IMR-90 (cell line): ENCODE measurements at regions not wholly inside any gene's neighbourhood (a gene's known extent, or its start where the extent isn't known, plus 50 kb on each side); places are given as distances from the start of the nearest gene placed in this dataset.

ENCODE experiments used
- ATAC-seq: fragments of 200-7000 bp; cut with Tn5 transposase; 2 replicates; pipeline ENCODE4 v1.9.1; 2020; ENCODE audit warnings: low read depth, mild to moderate bottlenecking, moderate library complexity
- BruUV-seq: library from RNA; stranded (reverse); fragments of 400-500 nt; replicated peaks from 2 replicates; lab custom pipeline; 2021; lab: Mats Ljungman, UMichigan
- CTCF ChIA-PET: fragments of 300-600 bp; formaldehyde crosslinking; extraction: SDS; loops from one replicate; lab custom pipeline; 2021; ENCODE audit warnings: antibody characterized with exemption; lab: Yijun Ruan, JAX
- POLR2A ChIA-PET: fragments of 300-600 bp; sonication (Branson Sonifier 250); formaldehyde crosslinking; loops from one replicate; lab custom pipeline; 2022; ENCODE audit warnings: antibody characterized with exemption; ENCODE audit not compliant: unreplicated experiment; lab: Charles Lee
- DNase-seq: peaks from one replicate; pipeline ENCODE4 v3.0.0; 2013
- H2AFZ ChIP-seq: replicated peaks from 2 replicates; pipeline ENCODE3; 2013; ENCODE audit warnings: low read length, mild to moderate bottlenecking; ENCODE audit not compliant: poor library complexity
- H2AK5ac ChIP-seq: 2 replicates; pipeline ENCODE4 v1.6.1; 2013; ENCODE audit warnings: low read depth, low read length, inconsistent platforms
- H2AK9ac ChIP-seq: replicated peaks from 2 replicates; pipeline ENCODE3; 2013; ENCODE audit warnings: mild to moderate bottlenecking, low read depth, low read length, moderate library complexity; ENCODE audit not compliant: poor library complexity
- H2BK120ac ChIP-seq: 2 replicates; pipeline ENCODE4 v1.6.1; 2013; ENCODE audit warnings: low read depth, low read length, inconsistent platforms
- H2BK15ac ChIP-seq: 3 replicates; pipeline ENCODE4 v1.6.1; 2013; ENCODE audit warnings: low read depth, low read length, inconsistent platforms
- H2BK20ac ChIP-seq: 2 replicates; pipeline ENCODE4 v1.6.1; 2013; ENCODE audit warnings: low read depth, mild to moderate bottlenecking, inconsistent platforms, low read length, moderate library complexity
- H2BK5ac ChIP-seq: 2 replicates; pipeline ENCODE4 v1.6.1; 2013; ENCODE audit warnings: mild to moderate bottlenecking, low read depth, low read length, inconsistent platforms; ENCODE audit not compliant: poor library complexity, severe bottlenecking
- H3K14ac ChIP-seq: replicated peaks from 2 replicates; pipeline ENCODE4 v1.6.1; 2013; ENCODE audit warnings: low read depth, low read length, inconsistent platforms
- H3K18ac ChIP-seq: 2 replicates; pipeline ENCODE4 v1.6.1; 2013; ENCODE audit warnings: low read depth, low read length, control low read depth
- H3K23ac ChIP-seq: 2 replicates; pipeline ENCODE4 v1.6.1; 2013; ENCODE audit warnings: low read depth, low read length, inconsistent platforms
- H3K27ac ChIP-seq: 2 replicates; pipeline ENCODE4 v1.5.1; 2013; ENCODE audit warnings: mild to moderate bottlenecking, control low read depth, low read length; ENCODE audit not compliant: insufficient read depth
- H3K27me3 ChIP-seq: 2 replicates; pipeline ENCODE4 v1.6.1; 2013; ENCODE audit warnings: low read length; ENCODE audit not compliant: control insufficient read depth, insufficient read depth
- H3K36me3 ChIP-seq: 2 replicates; pipeline ENCODE4 v1.6.1; 2013; ENCODE audit warnings: low read length, mixed read lengths; ENCODE audit not compliant: control insufficient read depth, insufficient read depth
- H3K4ac ChIP-seq: 2 replicates; pipeline ENCODE4 v1.6.1; 2013; ENCODE audit warnings: low read depth, low read length, inconsistent platforms
- H3K4me1 ChIP-seq: 2 replicates; pipeline ENCODE4 v1.6.1; 2013; ENCODE audit warnings: low read length, mixed read lengths; ENCODE audit not compliant: control insufficient read depth, insufficient read depth
- H3K4me2 ChIP-seq: 2 replicates; pipeline ENCODE4 v1.6.1; 2013; ENCODE audit warnings: low read depth, mild to moderate bottlenecking, control low read depth, low read length, moderate library complexity
- H3K4me3 ChIP-seq: 2 replicates; pipeline ENCODE4 v1.5.1; 2013; ENCODE audit warnings: low read depth, mild to moderate bottlenecking, control low read depth, low read length, moderate library complexity; ENCODE audit not compliant: insufficient read depth
- H3K56ac ChIP-seq: 2 replicates; pipeline ENCODE4 v1.6.1; 2013; ENCODE audit warnings: low read length, inconsistent platforms; ENCODE audit not compliant: insufficient read depth; ENCODE audit errors: extremely low read depth
- H3K79me1 ChIP-seq, 2 experiments: 2 replicates each; pipeline ENCODE4 v1.6.1; 2013; ENCODE audit warnings: low read length in 2 of 2, inconsistent platforms in 1 of 2, low read depth in 1 of 2
- H3K9ac ChIP-seq: 2 replicates; pipeline ENCODE4 v1.6.1; 2013; ENCODE audit warnings: low read depth, low read length, control low read depth
- H3K9me1 ChIP-seq: 2 replicates; pipeline ENCODE4 v1.6.1; 2013; ENCODE audit warnings: low read length, inconsistent platforms; ENCODE audit not compliant: insufficient read depth
- H3K9me3 ChIP-seq: 2 replicates; pipeline ENCODE4 v1.6.1; 2013; ENCODE audit warnings: low read length; ENCODE audit not compliant: control insufficient read depth, insufficient read depth
- H4K20me1 ChIP-seq: 2 replicates; pipeline ENCODE4 v1.6.1; 2013; ENCODE audit warnings: low read length, inconsistent platforms; ENCODE audit not compliant: insufficient read depth
- H4K5ac ChIP-seq: 2 replicates; pipeline ENCODE4 v1.6.1; 2013; ENCODE audit warnings: mild to moderate bottlenecking, low read depth, low read length, control low read depth
- H4K8ac ChIP-seq, 2 experiments: 2 replicates each; pipeline ENCODE4 v1.6.1; 2013; ENCODE audit warnings: low read depth in 2 of 2, low read length in 2 of 2, control low read depth in 1 of 2, inconsistent platforms in 1 of 2
- H4K91ac ChIP-seq: 2 replicates; pipeline ENCODE4 v1.6.1; 2013; ENCODE audit warnings: low read depth, low read length, inconsistent platforms; ENCODE audit not compliant: insufficient read depth
- CEBPB ChIP-seq: IDR thresholded peaks from 2 replicates; pipeline ENCODE4 v1.6.1; 2012; ENCODE audit warnings: low read depth, low read length, improper control_type of control experiment
- CHD1 ChIP-seq: IDR thresholded peaks from 2 replicates; pipeline ENCODE4 v1.6.1; 2012; ENCODE audit warnings: low read depth, low read length, improper control_type of control experiment
- ELK1 ChIP-seq: fragments of 150-350 bp; IDR thresholded peaks from 2 replicates; pipeline ENCODE4 v1.6.1; 2016; ENCODE audit warnings: low read depth, mild to moderate bottlenecking, low read length, moderate library complexity, borderline replicate concordance
- MAZ ChIP-seq: IDR thresholded peaks from 2 replicates; pipeline ENCODE4 v1.6.1; 2012; ENCODE audit warnings: low read depth, mild to moderate bottlenecking, low read length, improper control_type of control experiment, moderate library complexity, borderline replicate concordance
- MXI1 ChIP-seq: IDR thresholded peaks from 2 replicates; pipeline ENCODE4 v1.6.1; 2012; ENCODE audit warnings: low read depth, mild to moderate bottlenecking, low read length, moderate library complexity, borderline replicate concordance
- NFE2L2 ChIP-seq: fragments of 150-350 bp; IDR thresholded peaks from 2 replicates; pipeline ENCODE4 v1.6.1; 2016; ENCODE audit warnings: low read depth, mild to moderate bottlenecking, low read length
- RAD21 ChIP-seq: IDR thresholded peaks from 2 replicates; pipeline ENCODE4 v1.6.1; 2012; ENCODE audit warnings: low read length, improper control_type of control experiment
- RFX5 ChIP-seq: IDR thresholded peaks from 2 replicates; pipeline ENCODE4 v1.8.0; 2012; ENCODE audit warnings: low read depth, mild to moderate bottlenecking, low read length, moderate library complexity
- SMC3 ChIP-seq: fragments of 150-350 bp; IDR thresholded peaks from 2 replicates; pipeline ENCODE4 v1.6.1; 2016; ENCODE audit warnings: low read depth, mild to moderate bottlenecking, antibody characterized with exemption, low read length, moderate library complexity
- USF2 ChIP-seq: fragments of 150-350 bp; IDR thresholded peaks from 2 replicates; pipeline ENCODE4 v1.6.1; 2017; ENCODE audit warnings: mild to moderate bottlenecking, antibody characterized with exemption, low read length, low read depth
- WGBS, 2 experiments: methylation state at CpG; one replicate each; pipeline versions ENCODE4 v1.1.5 to v1.1.7; 2013; ENCODE audit warnings: missing lambda C conversion rate in 2 of 2; ENCODE audit not compliant: insufficient read length in 1 of 2; ENCODE audit errors: extremely low coverage in 2 of 2; 5-methylcytosine and 5-hydroxymethylcytosine counted together
- dilution Hi-C: fragments of 300-500 bp; cut with HindIII; formaldehyde crosslinking; loops from one replicate; pipeline ENCODE4 v1.14.3; 2018; ENCODE audit warnings: low sequenced_read_pairs; ENCODE audit not compliant: unreplicated experiment
- in situ Hi-C: fragments of 300-500 bp; cut with MboI; formaldehyde crosslinking; loops from 3 replicates; pipeline ENCODE4 v1.14.3; 2019; ENCODE audit warnings: low sequenced_read_pairs, inconsistent platforms, mixed read lengths
- intact Hi-C: fragments of 100-400 bp; cut with micrococcal nuclease; formaldehyde crosslinking; loops from 2 replicates; pipeline ENCODE4 v1.10.0; 2022
- TF ChIP-seq, protein P1 (sequence below): conservative IDR thresholded peaks from 2 replicates; pipeline ENCODE4 v1.5.1; 2012; ENCODE audit warnings: mild to moderate bottlenecking, low read depth, low read length, improper control_type of control experiment

DNA sequence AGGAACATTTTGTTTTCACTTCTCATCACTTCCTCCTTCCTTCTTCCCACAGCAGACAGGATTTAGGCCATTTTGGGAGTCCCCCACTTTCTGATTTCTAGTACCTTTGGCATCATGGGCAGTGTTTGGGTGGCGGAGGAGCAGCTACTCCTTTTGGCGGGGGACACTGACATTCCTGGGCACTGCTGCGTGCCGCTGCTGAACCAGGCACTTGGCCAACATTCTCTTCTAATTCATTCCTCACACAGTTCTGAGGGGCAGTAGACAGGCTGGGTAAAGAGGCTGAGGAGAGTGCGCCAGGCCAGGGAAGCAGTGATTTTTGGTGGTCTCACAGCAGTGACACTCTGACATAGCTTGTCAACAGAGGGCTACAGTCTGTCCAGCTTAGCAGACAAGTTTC is 270.2 kb downstream of the LOXHD1 start:
- no peak overlapping the region for H3K14ac ChIP-seq
- H2AK9ac ChIP-seq, result no peak overlapping the region
- H4K20me1 ChIP-seq, result no peaks in the 10 kb centered on the region
- H2BK20ac ChIP-seq, result no peak overlapping the region
- H3K79me1 ChIP-seq, result no peaks in the 10 kb centered on the region
- no peak overlapping the region for H2BK15ac ChIP-seq
- peaks cover 4% of the 10 kb centered on the region for H3K27me3 ChIP-seq
- H4K8ac ChIP-seq, result no peak overlapping the region
- no peak overlapping the region for H2BK5ac ChIP-seq
- no TSS peak for BruUV-seq
- ATAC-seq (no peak; the same call in 1 of the 2 replicates), DNase-seq (no peak)
- TF ChIP-seq USF2 (no peak), RFX5 (no peak), MXI1 (no peak), MAZ (no peak), NFE2L2 (no peak), CHD1 (no peak), SMC3 (no peak), ELK1 (no peak), CEBPB (no peak), RAD21 (no peak)
- TF ChIP-seq, protein P1, sequence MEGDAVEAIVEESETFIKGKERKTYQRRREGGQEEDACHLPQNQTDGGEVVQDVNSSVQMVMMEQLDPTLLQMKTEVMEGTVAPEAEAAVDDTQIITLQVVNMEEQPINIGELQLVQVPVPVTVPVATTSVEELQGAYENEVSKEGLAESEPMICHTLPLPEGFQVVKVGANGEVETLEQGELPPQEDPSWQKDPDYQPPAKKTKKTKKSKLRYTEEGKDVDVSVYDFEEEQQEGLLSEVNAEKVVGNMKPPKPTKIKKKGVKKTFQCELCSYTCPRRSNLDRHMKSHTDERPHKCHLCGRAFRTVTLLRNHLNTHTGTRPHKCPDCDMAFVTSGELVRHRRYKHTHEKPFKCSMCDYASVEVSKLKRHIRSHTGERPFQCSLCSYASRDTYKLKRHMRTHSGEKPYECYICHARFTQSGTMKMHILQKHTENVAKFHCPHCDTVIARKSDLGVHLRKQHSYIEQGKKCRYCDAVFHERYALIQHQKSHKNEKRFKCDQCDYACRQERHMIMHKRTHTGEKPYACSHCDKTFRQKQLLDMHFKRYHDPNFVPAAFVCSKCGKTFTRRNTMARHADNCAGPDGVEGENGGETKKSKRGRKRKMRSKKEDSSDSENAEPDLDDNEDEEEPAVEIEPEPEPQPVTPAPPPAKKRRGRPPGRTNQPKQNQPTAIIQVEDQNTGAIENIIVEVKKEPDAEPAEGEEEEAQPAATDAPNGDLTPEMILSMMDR, result no peak
- H3K23ac ChIP-seq, result no peak overlapping the region
- H3K9me1 ChIP-seq, result no peaks in the 10 kb centered on the region
- intact Hi-C loops (no loop called here), dilution Hi-C loops (no loop called here), in situ Hi-C loops (no loop called here)
- H4K5ac ChIP-seq, result no peak overlapping the region
- H3K4me2 ChIP-seq, result no peak overlapping the region
- CTCF ChIA-PET, result interaction anchor here (1.1 kb wide), 1 partner anchor 213 kb away, joined by 4 read pairs; a partner anchor contains a TSS
- no peak overlapping the region for H2AFZ ChIP-seq
- no peaks in the 10 kb centered on the region for H3K9me3 ChIP-seq
- no peak overlapping the region for H2BK120ac ChIP-seq
- POLR2A ChIA-PET, result no interaction called here
- no peak overlapping the region for H3K27ac ChIP-seq
- H4K91ac ChIP-seq, result no peak overlapping the region
- H3K4me3 ChIP-seq, result no peak overlapping the region
- WGBS, 2 experiments, result no CpG with 5 or more reads among the region's 5 CpGs
- H3K18ac ChIP-seq, result no peak overlapping the region
- H3K56ac ChIP-seq, result no peak overlapping the region
- H3K4ac ChIP-seq, result no peak overlapping the region
- H3K4me1 ChIP-seq, result no peaks in the 10 kb centered on the region
- no peaks in the 10 kb centered on the region for H3K36me3 ChIP-seq
- H3K9ac ChIP-seq, result no peak overlapping the region
- H2AK5ac ChIP-seq, result no peak overlapping the region
